ENCODE measurements at regions not wholly inside any gene's neighbourhood (a gene's known extent, or its start where the extent isn't known, plus 50 kb on each side); places are given as distances from the start of the nearest gene placed in this dataset.

DNA sequence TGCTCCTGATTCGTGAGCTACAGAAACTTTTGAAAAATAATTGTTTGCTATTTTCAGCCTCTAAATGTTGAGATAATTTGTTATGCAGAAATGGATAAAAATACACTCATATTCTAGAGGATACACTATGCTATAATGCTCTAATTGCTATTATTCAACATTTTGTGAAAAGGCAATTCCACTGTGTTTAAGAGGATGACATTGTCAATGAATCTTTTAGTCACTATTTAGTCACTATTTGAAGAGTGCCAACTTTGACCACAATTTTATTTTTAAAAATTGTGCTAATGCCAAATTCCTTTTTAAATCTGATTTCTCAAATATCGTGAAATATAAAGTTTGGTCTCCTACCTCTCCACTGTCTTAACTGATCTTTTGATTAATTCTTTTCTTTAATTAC is 604.9 kb upstream of the KCNMB2 start:
- POLR2A ChIA-PET (ENCODE audit: partially characterized antibody), result interaction anchor here (0.6 kb wide), 1 partner anchor 680 kb away, joined by 3 read pairs; no protein-coding TSS in a partner anchor
- Histone ChIP-seq H4K5ac (ENCODE audit: insufficient read length, low read depth, low read length) (no peak overlapping the region), H3K36me3 (ENCODE audit: control insufficient read depth in 2 of 4, insufficient read depth in 4 of 4, low read length in 3 of 4) (no peaks in the 10 kb centered on the region), H3K23ac (ENCODE audit: insufficient read length) (no peak overlapping the region), H2AK5ac (ENCODE audit: low read depth, low read length) (no peak overlapping the region), H3K23me2 (ENCODE audit: low read depth, low read length) (no peaks in the 10 kb centered on the region), H3K56ac (replicated peaks; ENCODE audit: insufficient read length, low read depth, low read length) (no peak overlapping the region), H3K9ac (replicated peaks in 1 of 4; ENCODE audit: extremely low read depth in 1 of 4, low read depth in 3 of 4, low read length in 3 of 4) (no peak overlapping the region), H3K4me1 (replicated peaks in 1 of 4; ENCODE audit: control insufficient read depth in 3 of 4, insufficient read depth in 4 of 4, low read length in 3 of 4) (peaks cover 0 to 2% (median 0%) of the 10 kb centered on the region in 4 experiments; a peak in 1 of 7 replicates), H3K9me3 (ENCODE audit: insufficient read depth in 2 of 2, low read depth in 1 of 2, low read length in 1 of 2) (no peaks in the 10 kb centered on the region), H2BK20ac (ENCODE audit: low read length) (no peak overlapping the region), H2BK15ac (ENCODE audit: low read length) (no peak overlapping the region), H3K27ac (ENCODE audit: low read depth, low read length) (no peak overlapping the region), H2BK12ac (ENCODE audit: low read depth, low read length) (no peak overlapping the region), H2BK120ac (replicated peaks; ENCODE audit: low read depth, low read length) (no peak overlapping the region), H4K20me1 (replicated peaks in 1 of 2; ENCODE audit: control insufficient read depth in 1 of 2, insufficient read depth in 2 of 2, low read length in 2 of 2) (no peaks in the 10 kb centered on the region), H4K91ac (replicated peaks; ENCODE audit: insufficient read length, low read length) (no peak overlapping the region), H3K4ac (replicated peaks; ENCODE audit: insufficient read length, low read depth, low read length) (no peak overlapping the region), H3K14ac (ENCODE audit: insufficient read length) (no peak overlapping the region), H4K8ac (ENCODE audit: extremely low read depth, insufficient read depth, low read length) (no peak overlapping the region), H2BK5ac (ENCODE audit: low read depth, low read length) (no peak overlapping the region), H3K4me2 (ENCODE audit: insufficient read depth in 1 of 2, low read depth in 2 of 2, low read length in 2 of 2) (no peak overlapping the region), H3K79me2 (ENCODE audit: control insufficient read depth in 1 of 2, insufficient read depth in 2 of 2, low read length in 2 of 2) (no peaks in the 10 kb centered on the region), H3K4me3 (ENCODE audit: extremely low read depth in 1 of 4, insufficient read depth in 2 of 4, low read depth in 3 of 4, low read length in 4 of 4) (no peak overlapping the region), H3K27me3 (replicated peaks in 1 of 4; ENCODE audit: control insufficient read depth in 3 of 4, extremely low read depth in 1 of 4, insufficient read depth in 3 of 4, low read length in 3 of 4) (peaks cover 0 to 1% (median 0%) of the 10 kb centered on the region in 4 experiments; a peak in 1 of 7 replicates), H2AFZ (ENCODE audit: low read length) (no peak overlapping the region), H3K79me1 (ENCODE audit: low read depth, low read length) (no peaks in the 10 kb centered on the region), H3K18ac (ENCODE audit: extremely low read depth, low read length) (no peak overlapping the region)
- FAIRE-seq (no peak), DNase-seq (ENCODE audit: low read depth in 1 of 2, low spot score in 2 of 2) (no peak)
- 86% methylated on average over 2 of the region's 2 CpGs; no CpG with 5 or more reads in 1 of the 2 experiments for WGBS, 2 experiments (ENCODE audit: extremely low coverage in 1 of 2, insufficient coverage in 1 of 2, insufficient read length in 1 of 2, insufficient replicate concordance in 2 of 2, low coverage in 1 of 2, low lambda C conversion rate in 2 of 2, missing lambda C conversion rate in 1 of 2)
- CTCF ChIA-PET (ENCODE audit: partially characterized antibody), result no interaction called here
- no peak for TF ChIP-seq RFX5 (IDR thresholded peaks at IDR 0.05; ENCODE audit: borderline replicate concordance, low read depth, low read length)
- no peak for TF ChIP-seq PHF8 (conservative IDR thresholded peaks at IDR 0.05; ENCODE audit: low read depth, low read length)
- TF ChIP-seq NANOG (IDR thresholded peaks at IDR 0.05; ENCODE audit: insufficient read depth, low read depth, low read length, poor library complexity, severe bottlenecking), result no peak
- no peak for TF ChIP-seq JUN (IDR thresholded peaks at IDR 0.05; ENCODE audit: low read depth, low read length)
- no peak for TF ChIP-seq NRF1 (IDR thresholded peaks at IDR 0.05; ENCODE audit: low read depth, low read length)
- TF ChIP-seq EP300 (IDR thresholded peaks at IDR 0.05; ENCODE audit: borderline replicate concordance in 1 of 2, low read depth in 2 of 2, low read length in 2 of 2), result no peak
- no peak for TF ChIP-seq HDAC2 (IDR thresholded peaks at IDR 0.05; ENCODE audit: borderline replicate concordance in 1 of 2, low read depth in 2 of 2, low read length in 2 of 2)
- TF ChIP-seq, protein P1, sequence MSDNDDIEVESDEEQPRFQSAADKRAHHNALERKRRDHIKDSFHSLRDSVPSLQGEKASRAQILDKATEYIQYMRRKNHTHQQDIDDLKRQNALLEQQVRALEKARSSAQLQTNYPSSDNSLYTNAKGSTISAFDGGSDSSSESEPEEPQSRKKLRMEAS (IDR thresholded peaks at IDR 0.05), result no peak
- no peak for TF ChIP-seq HDAC6 (IDR thresholded peaks at IDR 0.05; ENCODE audit: low read depth, low read length)
- TF ChIP-seq RBBP5 (IDR thresholded peaks at IDR 0.05; ENCODE audit: borderline replicate concordance, low read depth, low read length), result no peak
- TF ChIP-seq POU5F1 (IDR thresholded peaks at IDR 0.05; ENCODE audit: low read depth, low read length), result no peak
- no peak for TF ChIP-seq SIRT6 (IDR thresholded peaks at IDR 0.05; ENCODE audit: low read length)
